GM18505 (cell line): ENCODE measurements at regions not wholly inside any gene's neighbourhood (a gene's known extent, or its start where the extent isn't known, plus 50 kb on each side); places are given as distances from the start of the nearest gene placed in this dataset.

ENCODE experiments used
- ATAC-seq: cut with Tn5 transposase; IDR thresholded peaks from one replicate; pipeline ENCODE4 v1.9.1; 2021; ENCODE audit not compliant: unreplicated experiment
- POLR2A ChIP-seq: IDR thresholded peaks from 4 replicates; pipeline ENCODE4 v1.6.1; 2011; ENCODE audit warnings: borderline replicate concordance; ENCODE audit not compliant: insufficient read depth, insufficient read length; ENCODE audit errors: extremely low read depth

GRCh38 chr1:84742653-84743052 lies 52.4 kb upstream of the SSX2IP start:
- peak; percentile 75 for ATAC-seq
- TF ChIP-seq POLR2A: no peak

- no peak for TF ChIP-seq POLR2A
- ATAC-seq: no peak
Observed at GRCh38 chr1:84740050-84740714, 49.9 kb upstream of the SSX2IP start.
